CD4-positive, alpha-beta memory T cell (primary cell): ENCODE measurements at regions not wholly inside any gene's neighbourhood (a gene's known extent, or its start where the extent isn't known, plus 50 kb on each side); places are given as distances from the start of the nearest gene placed in this dataset.

Experiments used
- CTCF ChIA-PET: fragments of 350-600 bp; sonication (Branson Sonifier 250); formaldehyde crosslinking; loops from one replicate; lab custom pipeline; 2021; ENCODE audit warnings: inconsistent platforms; ENCODE audit not compliant: partially characterized antibody; lab: Charles Lee
- POLR2A ChIA-PET: fragments of 350-600 bp; sonication (Branson Sonifier 250); formaldehyde crosslinking; loops from one replicate; lab custom pipeline; 2021; ENCODE audit not compliant: partially characterized antibody; lab: Charles Lee
- DNase-seq, 5 donors: peaks; one replicate each; pipeline versions ENCODE4 v3.0.0 to v3.0.0-alpha.2; 2020 to 2022; ENCODE audit warnings: mixed read lengths in 1 of 5
- H3K27ac ChIP-seq: one replicate; pipeline ENCODE4 v1.7.0; 2013; ENCODE audit warnings: low read depth, low read length
- H3K27me3 ChIP-seq: 2 replicates; pipeline ENCODE4 v1.7.0; 2013; ENCODE audit warnings: mild to moderate bottlenecking, low read length, moderate library complexity; ENCODE audit not compliant: insufficient read depth
- H3K36me3 ChIP-seq: 2 replicates; pipeline ENCODE4 v1.7.0; 2013; ENCODE audit warnings: mild to moderate bottlenecking, low read length, moderate library complexity; ENCODE audit not compliant: insufficient read depth
- H3K4me1 ChIP-seq: 2 replicates; pipeline ENCODE4 v1.7.0; 2013; ENCODE audit warnings: mild to moderate bottlenecking, low read length, moderate library complexity; ENCODE audit not compliant: insufficient read depth
- H3K4me3 ChIP-seq, 2 donors: one replicate each; pipeline ENCODE4 v1.7.0; 2013; ENCODE audit warnings: low read length in 2 of 2, mild to moderate bottlenecking in 1 of 2
- H3K9me3 ChIP-seq, 2 donors: one replicate each; pipeline ENCODE4 v1.7.0; 2013; ENCODE audit warnings: low read length in 2 of 2, control low read depth in 1 of 2; ENCODE audit not compliant: control insufficient read depth in 1 of 2
- H3K27ac Mint-ChIP-seq, 7 donors: one replicate each; pipeline ENCODE4 v1.8.0; 2020 to 2021; ENCODE audit warnings: mixed read lengths in 7 of 7, mild to moderate bottlenecking in 6 of 7, inconsistent platforms in 3 of 7, moderate library complexity in 3 of 7
- H3K27me3 Mint-ChIP-seq, 2 donors: one replicate each; pipeline ENCODE4 v1.8.0; 2020 to 2021; ENCODE audit warnings: mixed read lengths in 2 of 2
- H3K36me3 Mint-ChIP-seq, 2 donors: one replicate each; pipeline ENCODE4 v1.8.0; 2020 to 2021; ENCODE audit warnings: mixed read lengths in 2 of 2, inconsistent platforms in 1 of 2, mild to moderate bottlenecking in 1 of 2
- H3K4me1 Mint-ChIP-seq, 4 donors: one replicate each; pipeline ENCODE4 v1.8.0; 2020 to 2021; ENCODE audit warnings: mixed read lengths in 4 of 4, mild to moderate bottlenecking in 1 of 4
- H3K4me3 Mint-ChIP-seq, 8 donors: one replicate each; pipeline ENCODE4 v1.8.0; 2020 to 2021; ENCODE audit warnings: mixed read lengths in 8 of 8, mild to moderate bottlenecking in 7 of 8, moderate library complexity in 6 of 8, inconsistent platforms in 3 of 8
- H3K9me3 Mint-ChIP-seq, 8 donors: one replicate each; pipeline ENCODE4 v1.8.0; 2020 to 2021; ENCODE audit warnings: mixed read lengths in 8 of 8, mild to moderate bottlenecking in 5 of 8, inconsistent platforms in 3 of 8, moderate library complexity in 1 of 8
- intact Hi-C: fragments of 100-400 bp; cut with micrococcal nuclease; formaldehyde crosslinking; loops from one replicate; pipeline ENCODE4 v1.15.1; 2023

DNA sequence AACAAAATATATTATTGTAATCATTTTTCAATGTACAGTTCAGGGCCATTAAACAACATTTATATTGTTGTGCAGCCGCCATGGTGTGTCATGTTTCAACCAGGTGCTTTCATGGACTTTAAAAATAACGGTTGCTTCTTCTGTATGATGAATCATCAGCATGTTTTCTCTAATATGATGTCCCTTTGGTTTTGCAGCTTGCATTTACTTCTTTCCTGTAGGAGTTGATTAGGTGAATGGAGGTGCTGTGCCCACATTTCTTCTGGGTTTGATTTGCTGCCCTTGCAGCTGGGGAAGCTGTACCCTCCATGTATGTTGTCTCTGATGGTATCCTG, 54.9 kb upstream of the TULP4 start:
- peak overlapping the region in 1 of 8 donors; percentile 63 for H3K4me3 Mint-ChIP-seq
- intact Hi-C loops: no loop called here

DNA sequence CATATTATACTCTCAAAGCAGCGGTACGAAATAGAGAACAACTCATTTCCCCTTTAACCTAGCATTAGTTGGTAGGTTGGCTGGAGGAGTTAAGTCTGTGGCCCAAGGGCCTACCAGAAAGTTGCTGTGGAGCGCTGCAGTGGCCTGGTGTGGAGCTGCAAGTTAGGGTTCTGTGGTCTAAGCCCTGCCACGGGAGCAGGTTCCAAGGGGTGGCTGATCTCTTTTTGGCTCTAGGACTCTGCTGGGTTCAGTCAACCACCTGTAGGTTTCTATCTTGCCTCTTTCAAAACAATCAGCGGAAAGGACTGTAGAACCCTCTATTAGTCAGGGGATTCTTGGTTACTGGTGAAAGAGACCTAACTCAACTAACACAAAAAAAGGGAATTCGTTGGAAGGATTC, 54.5 kb upstream of the TULP4 start:
- no peaks in the 10 kb centered on the region for H3K27me3 Mint-ChIP-seq
- Histone ChIP-seq H3K27me3 (no peaks in the 10 kb centered on the region), H3K9me3 (no peaks in the 10 kb centered on the region), H3K27ac (no peak overlapping the region), H3K4me1 (peaks cover 36% of the 10 kb centered on the region), H3K4me3 (no peak overlapping the region), H3K36me3 (no peaks in the 10 kb centered on the region)
- no peaks in the 10 kb centered on the region for H3K9me3 Mint-ChIP-seq
- peaks cover 3 to 24% of the 10 kb centered on the region in 2 donors for H3K36me3 Mint-ChIP-seq
- ChIA-PET CTCF (interaction anchor here (0.8 to 2.2 kb wide), 2 partner anchors 29 to 37 kb away, joined by 3 to 8 read pairs; no protein-coding TSS in a partner anchor), POLR2A (interaction anchor here (1.3 kb wide), 1 partner anchor 306 kb away, joined by 3 read pairs; no protein-coding TSS in a partner anchor)
- DNase-seq: no peak
- intact Hi-C loops: no loop called here
- H3K27ac Mint-ChIP-seq: no peak overlapping the region
- H3K4me1 Mint-ChIP-seq: peaks cover 33 to 50% (median 43%) of the 10 kb centered on the region in 4 donors
- H3K4me3 Mint-ChIP-seq: peak overlapping the region in 1 of 8 donors; percentile 32

More for the DNA sequence above, 54.9 kb upstream of the TULP4 start:
- H3K27me3 Mint-ChIP-seq: no peaks in the 10 kb centered on the region
- peaks cover 36% of the 10 kb centered on the region for H3K4me1 ChIP-seq
- H3K4me1 Mint-ChIP-seq: peaks cover 33 to 52% (median 44%) of the 10 kb centered on the region in 4 donors
- no peak overlapping the region for H3K4me3 ChIP-seq
- no peak for DNase-seq
- H3K27me3 ChIP-seq: no peaks in the 10 kb centered on the region
- H3K9me3 Mint-ChIP-seq: no peaks in the 10 kb centered on the region
- POLR2A ChIA-PET: interaction anchor here (1.3 kb wide), 1 partner anchor 307 kb away, joined by 3 read pairs; no protein-coding TSS in a partner anchor
- CTCF ChIA-PET: interaction anchor here (0.8 kb wide), 1 partner anchor 29 kb away, joined by 3 read pairs; no protein-coding TSS in a partner anchor
- H3K27ac Mint-ChIP-seq: peak overlapping the region in 1 of 7 donors; percentile 55
- H3K27ac ChIP-seq: no peak overlapping the region
- H3K36me3 Mint-ChIP-seq: peaks cover 6 to 23% of the 10 kb centered on the region in 2 donors
- no peaks in the 10 kb centered on the region for H3K9me3 ChIP-seq
- no peaks in the 10 kb centered on the region for H3K36me3 ChIP-seq

DNA sequence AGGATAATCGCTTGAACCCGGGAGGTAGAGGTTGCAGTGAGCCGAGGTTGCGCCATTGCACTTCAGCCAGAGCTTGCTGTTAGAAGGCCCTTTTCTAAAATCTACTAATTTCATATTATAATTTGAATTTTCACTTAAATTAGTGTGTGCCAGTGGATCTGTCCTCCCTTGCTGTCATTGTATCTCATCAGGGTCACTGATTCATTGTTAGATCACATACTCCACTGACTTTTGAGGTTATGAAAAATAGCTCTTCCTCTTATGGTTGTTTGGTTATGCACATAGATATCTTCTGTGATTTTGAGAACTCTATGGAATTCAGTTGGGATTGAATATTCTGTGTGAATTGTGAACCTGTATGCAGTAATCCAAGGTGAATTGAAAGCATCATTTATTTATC, 53.1 kb upstream of the TULP4 start:
- Histone ChIP-seq H3K36me3 (no peaks in the 10 kb centered on the region), H3K4me1 (peaks cover 36% of the 10 kb centered on the region), H3K4me3 (no peak overlapping the region), H3K9me3 (no peaks in the 10 kb centered on the region), H3K27me3 (no peaks in the 10 kb centered on the region), H3K27ac (no peak overlapping the region)
- no peak for DNase-seq
- intact Hi-C loops: no loop called here
- Mint-ChIP-seq H3K9me3 (no peaks in the 10 kb centered on the region), H3K4me1 (peaks cover 31 to 47% (median 39%) of the 10 kb centered on the region in 4 donors), H3K27ac (no peak overlapping the region), H3K36me3 (peaks cover 5 to 15% of the 10 kb centered on the region in 2 donors), H3K4me3 (no peak overlapping the region), H3K27me3 (no peaks in the 10 kb centered on the region)
- ChIA-PET CTCF (interaction anchor here (2.2 to 2.5 kb wide), 2 partner anchors 12 to 38 kb away, joined by 7 to 8 read pairs; no protein-coding TSS in a partner anchor), POLR2A (interaction anchor here (0.6 to 1.6 kb wide), 2 partner anchors 12 to 15 kb away, joined by 3 to 6 read pairs; no protein-coding TSS in a partner anchor)

DNA sequence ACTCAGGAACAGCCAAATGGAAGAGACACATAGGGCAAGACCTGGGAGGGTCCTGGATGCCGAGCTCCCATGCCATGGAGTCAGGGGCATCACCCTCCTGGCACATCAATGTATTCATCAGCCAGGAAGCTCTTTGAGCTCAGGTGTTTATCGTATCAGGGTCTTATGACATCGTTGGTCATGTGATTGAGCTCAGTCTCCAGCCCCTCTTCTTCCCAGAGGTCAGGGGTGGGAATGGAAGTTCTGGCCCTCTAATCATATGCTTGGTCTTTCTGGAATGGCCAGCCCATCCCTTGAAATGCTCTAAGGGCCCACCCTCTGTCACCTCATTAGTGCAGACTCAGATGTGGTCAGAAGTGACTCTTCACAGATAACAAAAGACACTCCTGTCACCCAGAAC, 52.4 kb upstream of the TULP4 start:
- H3K9me3 Mint-ChIP-seq: no peaks in the 10 kb centered on the region
- ChIA-PET POLR2A (interaction anchor here (0.6 to 1.6 kb wide), 2 partner anchors 11 to 14 kb away, joined by 3 to 6 read pairs; no protein-coding TSS in a partner anchor), CTCF (interaction anchor here (2.2 to 2.5 kb wide), 2 partner anchors 12 to 39 kb away, joined by 7 to 8 read pairs; no protein-coding TSS in a partner anchor)
- peaks cover 31 to 47% (median 38%) of the 10 kb centered on the region in 4 donors for H3K4me1 Mint-ChIP-seq
- no peak overlapping the region for H3K27ac ChIP-seq
- peaks cover 5 to 19% of the 10 kb centered on the region in 2 donors for H3K36me3 Mint-ChIP-seq
- no peaks in the 10 kb centered on the region for H3K9me3 ChIP-seq
- intact Hi-C loops: no loop called here
- H3K4me3 Mint-ChIP-seq: no peak overlapping the region
- no peaks in the 10 kb centered on the region for H3K27me3 ChIP-seq
- no peaks in the 10 kb centered on the region for H3K27me3 Mint-ChIP-seq
- DNase-seq: no peak
- no peak overlapping the region for H3K4me3 ChIP-seq
- H3K36me3 ChIP-seq: no peaks in the 10 kb centered on the region
- H3K27ac Mint-ChIP-seq: no peak overlapping the region
- H3K4me1 ChIP-seq: peaks cover 31% of the 10 kb centered on the region

DNA sequence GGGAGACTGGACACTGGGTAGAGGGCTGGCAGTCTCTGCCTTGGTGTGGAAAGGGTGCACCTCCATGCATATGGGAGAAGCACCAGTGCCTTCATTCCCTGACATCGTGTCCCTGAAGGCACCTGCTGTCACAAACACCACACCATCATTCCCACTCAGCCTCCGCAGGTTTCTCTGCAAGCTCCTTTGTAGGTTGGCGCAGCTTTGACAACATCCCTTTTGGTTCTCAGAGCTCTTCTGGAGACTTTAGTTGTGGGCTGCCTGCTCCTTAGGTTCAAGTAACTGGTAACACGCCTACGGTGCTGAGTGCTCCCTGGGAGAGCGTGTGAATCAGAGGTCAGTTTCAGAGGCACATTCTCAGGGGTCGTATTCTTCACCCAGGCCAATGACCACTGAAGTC, 50.2 kb upstream of the TULP4 start:
- no peaks in the 10 kb centered on the region for H3K27me3 ChIP-seq
- no peaks in the 10 kb centered on the region for H3K9me3 Mint-ChIP-seq
- CTCF ChIA-PET: interaction anchor here (0.9 to 1.6 kb wide), 3 partner anchors 10 to 41 kb away, joined by 3 to 5 read pairs (median 4); no protein-coding TSS in a partner anchor
- no peak overlapping the region for H3K4me3 Mint-ChIP-seq
- peaks cover 11 to 24% (median 17%) of the 10 kb centered on the region in 4 donors for H3K4me1 Mint-ChIP-seq
- intact Hi-C loops: no loop called here
- no peaks in the 10 kb centered on the region for H3K36me3 ChIP-seq
- DNase-seq: no peak
- H3K4me1 ChIP-seq: peaks cover 9% of the 10 kb centered on the region
- no peaks in the 10 kb centered on the region for H3K27me3 Mint-ChIP-seq
- no peaks in the 10 kb centered on the region for H3K9me3 ChIP-seq
- peaks cover 6 to 18% of the 10 kb centered on the region in 2 donors for H3K36me3 Mint-ChIP-seq
- H3K27ac ChIP-seq: no peak overlapping the region
- no peak overlapping the region for H3K4me3 ChIP-seq
- POLR2A ChIA-PET: no interaction called here
- H3K27ac Mint-ChIP-seq: no peak overlapping the region
